HG02870 (cell line): ENCODE measurements at regions not wholly inside any gene's neighbourhood (a gene's known extent, or its start where the extent isn't known, plus 50 kb on each side); places are given as distances from the start of the nearest gene placed in this dataset.

Source experiments
- ATAC-seq: cut with Tn5 transposase; IDR thresholded peaks from one replicate; pipeline ENCODE4 v1.9.1; 2021; ENCODE audit warnings: mild to moderate bottlenecking, moderate library complexity; ENCODE audit not compliant: unreplicated experiment

- ATAC-seq: no peak
These were observed 101.2 kb downstream of the CRPPA start for GRCh38 chr7:16320099-16320660.

DNA sequence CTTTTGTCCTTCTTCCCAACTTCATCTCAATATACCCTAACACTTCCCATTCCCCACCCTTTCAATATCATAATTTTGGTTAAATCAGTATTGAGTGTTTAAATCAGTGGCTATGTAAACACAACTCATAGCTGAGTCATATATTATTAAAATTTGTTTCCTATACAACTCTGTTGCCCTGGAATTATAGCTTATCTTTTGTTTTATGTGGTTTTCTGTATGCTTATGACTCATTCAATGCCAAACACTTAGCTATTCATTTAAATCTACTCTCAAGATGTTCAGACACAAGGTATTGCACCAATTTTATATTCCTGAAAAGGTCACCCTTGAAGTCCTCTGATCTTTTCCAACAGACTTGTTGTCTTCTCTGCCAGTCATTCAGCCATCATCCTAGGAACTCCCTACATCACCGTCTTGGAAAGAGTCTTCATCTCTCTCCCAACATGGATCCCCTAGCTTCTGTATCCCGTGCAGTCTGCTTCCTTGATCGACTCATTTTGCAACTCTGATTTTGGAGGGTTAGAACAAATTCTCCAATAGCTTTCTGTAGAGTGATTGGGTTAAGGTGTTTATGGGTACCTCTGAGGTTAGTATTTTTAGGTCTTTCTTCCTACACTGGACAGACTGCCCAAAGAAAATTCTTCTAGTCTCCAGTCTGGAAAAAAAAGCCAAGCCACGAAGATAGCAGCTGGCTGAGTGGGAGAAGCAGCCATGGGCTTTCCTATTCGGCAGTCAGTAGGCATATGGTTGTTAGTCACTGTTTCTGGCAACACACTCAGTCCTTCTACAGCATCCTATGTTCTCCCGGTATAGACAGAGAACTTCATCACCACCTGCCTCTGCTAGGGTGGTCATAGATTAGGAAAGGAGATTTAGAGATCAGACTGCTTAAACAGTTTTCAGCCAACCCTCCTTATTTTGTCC, 102.1 kb downstream of the CRPPA start:
- no peak for ATAC-seq

DNA sequence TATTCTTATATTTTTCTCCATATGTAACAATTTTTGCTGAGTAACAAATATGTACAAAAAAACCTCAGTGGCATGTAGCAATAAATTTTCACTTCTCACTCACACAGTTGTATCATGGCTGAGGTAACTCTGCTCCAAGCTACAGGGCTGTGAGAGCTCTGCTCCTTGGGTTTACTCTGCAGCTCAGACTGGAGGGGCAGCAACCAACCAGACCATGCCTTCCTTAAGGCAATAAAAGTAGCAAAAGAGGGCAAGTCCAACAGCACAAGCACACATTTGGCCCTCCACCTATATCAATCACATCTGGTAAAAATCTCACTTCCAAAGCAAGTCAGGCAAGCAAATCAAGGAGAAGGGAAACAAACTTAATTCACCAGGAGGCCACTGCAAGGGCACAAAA, 102.9 kb downstream of the CRPPA start:
- no peak for ATAC-seq

DNA sequence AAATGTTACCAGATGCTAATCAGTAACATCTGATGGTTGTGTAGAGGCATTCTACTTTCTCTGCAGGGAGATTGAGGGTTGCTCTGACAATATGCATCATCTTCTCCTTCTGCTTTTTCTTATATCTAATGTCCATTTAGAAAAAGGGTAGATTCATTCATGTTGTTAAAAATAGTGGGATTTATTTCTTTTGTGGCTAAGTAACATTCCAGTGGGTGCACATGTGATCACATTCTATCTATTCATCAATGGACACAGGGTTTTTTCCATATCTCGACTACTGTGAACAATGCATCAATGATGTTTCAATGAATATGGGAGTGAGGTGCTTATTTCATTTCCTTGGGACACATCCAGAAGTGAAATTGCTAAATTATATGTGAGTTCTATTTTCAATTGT, 103.9 kb downstream of the CRPPA start:
- ATAC-seq: no peak

- no peak for ATAC-seq
These were observed 106.1 kb downstream of the CRPPA start for GRCh38 chr7:16315280-16315679.

DNA sequence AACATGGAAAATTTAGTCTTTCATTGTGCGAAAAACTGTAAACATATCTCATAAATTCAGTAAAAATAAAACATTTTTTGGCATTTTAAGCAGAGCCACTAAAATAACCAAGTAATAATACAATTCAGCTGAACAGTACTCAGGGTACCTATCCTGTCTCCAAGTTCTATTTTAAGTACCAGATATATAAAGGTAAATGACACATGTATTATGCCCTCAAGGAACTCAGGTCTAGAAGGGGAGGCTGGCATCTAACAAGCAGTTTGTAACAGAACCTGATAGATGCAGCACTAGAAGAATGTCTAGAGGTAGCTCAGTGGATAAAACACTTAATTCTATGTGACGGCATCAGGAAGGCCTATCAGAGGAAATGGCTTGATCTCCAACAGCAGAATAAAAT, 112.2 kb downstream of the CRPPA start:
- no peak for ATAC-seq

- no peak for ATAC-seq
These were observed 120.0 kb downstream of the CRPPA start for GRCh38 chr7:16301291-16301690.

DNA sequence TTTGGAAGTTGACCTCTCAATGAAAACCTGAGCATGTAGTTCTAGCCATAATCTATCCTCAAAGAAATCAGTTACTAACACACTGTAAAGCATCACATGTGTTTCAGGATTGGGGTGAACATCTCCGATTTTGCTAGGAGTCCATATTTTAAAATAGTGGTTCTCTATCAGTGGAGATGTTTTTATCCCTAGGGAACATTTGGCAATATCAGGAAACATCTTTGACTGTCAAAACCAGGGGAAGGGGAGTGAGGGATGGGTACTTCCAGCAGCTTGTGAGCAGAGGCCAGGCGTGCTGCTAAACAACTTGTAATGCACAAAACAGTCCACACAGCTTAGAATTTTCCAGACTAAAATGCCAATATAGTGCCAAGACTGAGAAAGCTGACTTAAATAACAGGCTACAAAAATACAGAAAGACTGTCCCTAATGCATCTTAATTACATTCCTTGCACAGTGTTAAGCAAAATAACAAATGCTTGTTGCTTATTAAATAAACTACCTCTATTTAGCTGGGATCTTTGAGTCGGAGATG, 120.9 kb downstream of the CRPPA start:
- ATAC-seq: no peak

- ATAC-seq: no peak
These were observed 121.5 kb downstream of the CRPPA start for GRCh38 chr7:16299853-16300252.

- no peak for ATAC-seq
These were observed 123.1 kb downstream of the CRPPA start for GRCh38 chr7:16298221-16298620.

GRCh38 chr7:16295558-16295957, 125.8 kb downstream of the CRPPA start:
- no peak for ATAC-seq

- no peak for ATAC-seq
These were observed 127.5 kb downstream of the CRPPA start for GRCh38 chr7:16293669-16294425.

- ATAC-seq: no peak
These were observed 136.8 kb downstream of the CRPPA start for GRCh38 chr7:16284581-16284980.

GRCh38 chr7:16278167-16278787, 143.1 kb downstream of the CRPPA start:
- no peak for ATAC-seq

DNA sequence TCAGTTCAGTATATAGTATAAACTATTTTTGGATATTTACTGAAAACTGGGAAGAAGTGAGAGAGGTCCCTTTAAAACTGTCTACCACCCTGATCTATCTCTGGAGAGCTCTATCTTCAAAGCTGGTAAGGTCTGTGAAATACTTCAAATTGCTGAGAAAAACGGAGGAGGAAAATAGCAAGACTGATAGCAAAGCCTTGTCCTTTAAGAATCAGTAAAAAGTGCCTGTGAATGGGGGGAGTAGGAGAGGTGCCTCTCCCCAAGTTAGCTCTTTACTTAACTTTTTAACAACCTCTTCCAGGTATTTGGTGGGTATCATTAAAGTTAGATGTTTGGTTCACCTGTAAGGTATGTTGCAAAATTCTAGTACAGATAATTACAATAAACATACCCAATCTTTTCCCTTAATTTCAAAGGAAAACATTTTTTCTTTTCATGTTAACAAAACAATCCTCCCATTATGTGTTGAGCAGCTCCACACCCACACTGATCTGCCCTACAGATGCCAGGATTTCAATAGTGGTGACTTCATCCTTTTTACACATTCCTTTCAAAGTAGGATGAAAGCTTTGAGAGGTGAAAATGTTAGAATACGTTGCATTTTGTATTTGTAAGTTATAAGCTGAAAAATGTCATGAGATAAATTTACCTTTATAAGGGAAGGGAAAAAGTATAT, 149.2 kb downstream of the CRPPA start:
- no peak for ATAC-seq

DNA sequence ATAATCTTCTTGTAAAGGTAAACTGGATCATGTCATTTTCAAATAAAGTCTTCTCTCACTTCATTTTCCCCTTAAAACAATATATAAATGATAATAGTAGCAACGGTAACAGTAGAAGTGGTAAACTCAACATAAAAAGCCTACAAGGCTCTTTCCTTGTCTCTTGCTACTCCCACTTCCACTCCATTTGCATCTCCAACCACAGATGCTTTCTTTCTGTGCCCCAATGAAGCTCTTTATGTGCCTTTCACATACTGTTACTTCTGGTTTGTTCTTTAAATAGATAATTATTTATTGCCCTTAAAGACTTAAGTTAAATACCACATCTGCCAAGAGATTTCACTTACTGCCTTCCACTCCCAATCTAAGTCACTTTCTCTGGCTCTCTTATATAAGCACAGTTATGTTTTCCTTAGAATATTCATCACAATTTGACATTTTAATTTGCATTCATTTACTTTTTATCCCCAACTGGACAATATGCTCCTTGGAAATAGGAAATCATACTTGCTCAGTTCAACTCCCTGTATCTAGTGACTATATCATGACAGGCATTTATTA, 149.9 kb downstream of the CRPPA start:
- no peak for ATAC-seq

DNA sequence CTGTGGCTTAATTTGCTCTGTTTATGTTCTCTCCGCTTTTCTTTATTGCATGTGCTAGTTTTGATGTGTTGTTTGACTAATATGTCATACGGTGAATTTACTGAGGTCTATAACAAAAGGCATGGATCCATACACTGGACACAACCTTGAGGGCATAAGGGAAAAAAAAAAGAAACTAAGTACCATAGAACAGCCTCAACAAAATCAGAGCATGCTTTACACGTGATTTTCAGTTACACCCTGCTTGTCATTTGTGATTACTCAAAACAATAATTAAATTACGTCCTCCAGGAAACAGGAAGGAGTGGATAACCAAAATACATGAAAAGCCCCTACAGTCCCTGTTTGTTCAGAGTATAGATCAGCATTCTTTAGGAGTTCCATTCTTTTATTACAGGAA, 150.5 kb downstream of the CRPPA start:
- ATAC-seq: no peak

GRCh38 chr7:16268821-16269768, 152.2 kb downstream of the CRPPA start:
- no peak for ATAC-seq
